ENCODE measurements at regions not wholly inside any gene's neighbourhood (a gene's known extent, or its start where the extent isn't known, plus 50 kb on each side); places are given as distances from the start of the nearest gene placed in this dataset.
"Not testable (repeated sequence)": the region's sequence is repeated elsewhere in the genome, so short reads cannot be mapped to it uniquely, and the experiment has no call there.

DNA sequence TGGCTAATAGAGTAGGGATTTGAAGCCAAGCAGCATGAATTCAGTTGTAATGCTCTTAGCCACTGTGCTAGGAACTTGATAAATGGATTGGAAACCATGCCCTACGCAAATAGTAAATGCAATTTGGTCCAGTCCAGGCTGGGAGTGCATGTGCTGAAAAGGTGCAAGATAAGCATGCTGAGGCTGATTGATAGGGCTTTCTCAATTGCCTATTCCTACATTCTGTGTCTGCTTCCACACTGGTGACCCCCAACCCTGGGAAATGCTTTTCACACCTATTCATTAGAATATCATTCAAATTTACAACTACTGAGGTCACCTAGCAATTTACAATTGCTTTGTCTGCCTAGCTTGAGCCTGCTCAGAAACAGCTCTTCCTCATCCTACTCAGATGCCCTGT lies 84.7 kb upstream of the SLC25A36 start:
- in situ Hi-C loops (cut with MboI; ENCODE audit: low pct_unique_long_range_greater_than_20kb, low sequenced_read_pairs), result no loop called here
- no peak for DNase-seq

DNA sequence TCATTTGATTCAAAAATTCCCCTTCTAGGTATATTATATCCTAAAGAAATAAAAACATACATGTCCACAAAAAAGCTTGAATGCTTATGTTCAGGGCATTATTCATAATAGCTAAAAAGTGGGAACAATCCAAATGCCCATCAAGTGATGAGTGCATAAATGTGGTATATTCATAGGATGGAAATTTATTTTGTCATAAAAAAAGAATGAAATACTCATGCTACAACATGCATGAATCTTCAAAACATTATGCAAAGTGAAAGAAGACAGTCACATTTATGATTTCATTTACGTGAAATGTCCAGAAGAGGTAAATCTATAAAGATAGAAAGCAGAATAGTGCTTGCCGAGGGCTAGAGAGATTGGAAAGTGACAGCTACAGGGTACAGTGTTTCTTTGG lies 83.6 kb upstream of the SLC25A36 start:
- no peak for DNase-seq
- in situ Hi-C loops (cut with MboI; ENCODE audit: low pct_unique_long_range_greater_than_20kb, low sequenced_read_pairs), result no loop called here

DNA sequence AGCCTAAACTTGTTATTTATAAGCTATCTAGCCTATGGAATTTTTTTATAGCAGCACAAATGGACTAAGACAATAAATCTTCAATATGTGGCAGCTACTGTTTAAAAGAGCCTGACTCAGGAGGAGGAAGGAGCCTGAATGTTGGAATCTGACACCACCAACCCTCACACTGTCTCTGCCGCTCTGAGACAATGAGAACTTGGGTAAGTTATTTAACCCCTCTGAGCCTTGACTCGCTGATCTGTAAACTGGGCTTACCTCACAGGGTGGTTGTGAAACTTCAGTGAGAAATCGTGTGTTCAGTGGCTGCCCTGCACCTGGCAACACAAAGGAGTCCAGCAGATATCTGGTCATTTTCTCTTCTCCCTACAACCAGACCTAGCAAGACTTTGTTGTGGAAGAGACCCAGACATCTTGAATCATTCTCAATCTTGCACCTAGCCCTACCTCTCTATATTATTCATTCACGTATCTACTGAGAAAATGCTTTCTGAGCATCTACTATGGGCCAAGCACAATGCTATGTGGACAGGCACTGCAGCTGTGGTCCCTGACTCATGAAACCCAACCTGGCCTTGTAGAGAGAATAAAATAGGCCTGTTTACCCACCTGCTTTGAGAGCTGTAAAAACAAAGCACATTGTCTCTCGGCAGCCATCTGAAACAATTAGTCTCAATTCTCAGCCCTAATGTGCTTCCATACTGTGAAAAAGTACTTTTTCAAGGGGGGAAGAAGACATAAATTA lies 81.9 kb upstream of the SLC25A36 start:
- in situ Hi-C loops (cut with MboI; ENCODE audit: low pct_unique_long_range_greater_than_20kb, low sequenced_read_pairs), result no loop called here
- no peak for DNase-seq

DNA sequence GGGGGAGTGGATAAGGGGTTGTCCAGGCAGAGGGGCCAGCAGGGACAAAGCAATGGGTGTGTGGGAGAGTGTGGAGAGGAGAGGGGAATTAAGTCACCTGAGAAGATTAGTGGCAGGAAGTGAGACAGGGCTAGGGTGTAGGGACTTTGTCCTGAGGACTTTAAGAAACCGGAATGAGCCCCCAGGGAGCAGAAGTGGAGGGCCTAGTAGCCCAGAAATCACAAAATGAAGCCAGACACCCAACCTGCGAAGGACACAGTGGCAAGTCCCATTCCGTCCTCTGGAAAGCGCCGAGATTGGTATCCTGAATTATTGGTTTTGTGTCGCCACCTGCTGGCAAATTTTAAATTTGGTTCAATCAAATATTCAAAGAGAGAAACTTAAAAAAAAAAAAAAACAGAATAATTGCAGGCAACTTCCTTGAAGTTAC lies 78.0 kb upstream of the SLC25A36 start:
- peak; percentile 76 for DNase-seq
- in situ Hi-C loops (cut with MboI; ENCODE audit: low pct_unique_long_range_greater_than_20kb, low sequenced_read_pairs), result no loop called here

DNA sequence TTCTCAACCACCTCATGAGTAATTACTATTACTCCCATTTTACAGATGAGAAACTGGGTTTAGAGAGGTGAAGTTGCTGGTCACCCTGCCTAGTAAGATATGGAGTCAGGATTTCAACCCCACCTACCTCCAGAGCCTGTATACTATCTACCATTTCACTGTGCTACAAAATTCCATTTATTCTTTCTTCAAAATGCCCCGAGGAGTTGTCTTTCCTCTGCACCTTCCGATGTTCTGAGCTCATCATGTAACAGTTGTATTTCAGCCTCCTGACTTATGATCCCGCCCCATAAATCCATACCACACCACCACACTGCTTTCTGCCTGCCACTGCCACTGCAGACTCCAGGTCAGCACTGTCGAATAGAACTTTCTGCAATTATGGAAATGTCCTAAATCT lies 71.3 kb upstream of the SLC25A36 start:
- DNase-seq, result no peak
- in situ Hi-C loops (cut with MboI; ENCODE audit: low pct_unique_long_range_greater_than_20kb, low sequenced_read_pairs), result no loop called here

DNA sequence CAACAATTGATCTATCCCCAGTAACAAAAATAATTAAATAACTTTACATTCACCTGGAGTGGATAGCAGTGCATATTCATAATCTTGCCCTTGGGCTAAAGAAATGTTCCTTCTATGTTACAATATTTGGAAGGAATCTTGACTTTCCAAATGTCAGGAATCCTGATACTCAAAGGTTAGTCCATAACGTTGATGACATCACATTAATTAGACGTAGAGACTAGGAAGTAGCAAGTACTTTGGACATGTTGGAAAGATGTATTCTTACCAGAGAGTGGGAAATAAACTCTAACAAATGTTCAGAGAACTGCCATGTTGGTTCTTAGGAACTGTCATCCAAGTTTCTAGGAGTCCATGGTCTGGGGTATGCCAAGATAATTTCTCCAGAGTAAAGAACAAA lies 70.6 kb upstream of the SLC25A36 start:
- in situ Hi-C loops (cut with MboI; ENCODE audit: low pct_unique_long_range_greater_than_20kb, low sequenced_read_pairs), result no loop called here

DNA sequence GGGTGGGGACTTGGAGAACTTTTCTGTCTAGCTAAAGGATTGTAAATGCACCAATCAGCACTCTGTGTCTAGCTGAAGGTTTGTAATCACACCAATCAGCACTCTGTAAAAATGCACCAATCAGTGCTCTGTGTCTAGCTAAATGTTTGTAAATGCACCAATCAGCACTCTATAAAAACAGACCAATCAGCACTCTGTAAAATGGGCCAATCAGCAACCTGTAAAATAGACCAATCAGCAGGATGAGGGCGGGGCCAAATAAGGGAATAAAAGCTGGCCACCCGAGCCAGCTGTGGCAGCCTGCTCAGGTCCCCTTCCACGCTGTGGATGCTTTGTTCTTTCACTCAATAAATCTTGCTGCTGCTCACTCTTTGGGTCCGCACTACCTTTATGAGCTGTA lies 69.5 kb upstream of the SLC25A36 start:
- DNase-seq; in situ Hi-C loops (cut with MboI; ENCODE audit: low pct_unique_long_range_greater_than_20kb, low sequenced_read_pairs): not testable (repeated sequence)

More for the DNA sequence above, 70.6 kb upstream of the SLC25A36 start:
- no peak for DNase-seq

DNA sequence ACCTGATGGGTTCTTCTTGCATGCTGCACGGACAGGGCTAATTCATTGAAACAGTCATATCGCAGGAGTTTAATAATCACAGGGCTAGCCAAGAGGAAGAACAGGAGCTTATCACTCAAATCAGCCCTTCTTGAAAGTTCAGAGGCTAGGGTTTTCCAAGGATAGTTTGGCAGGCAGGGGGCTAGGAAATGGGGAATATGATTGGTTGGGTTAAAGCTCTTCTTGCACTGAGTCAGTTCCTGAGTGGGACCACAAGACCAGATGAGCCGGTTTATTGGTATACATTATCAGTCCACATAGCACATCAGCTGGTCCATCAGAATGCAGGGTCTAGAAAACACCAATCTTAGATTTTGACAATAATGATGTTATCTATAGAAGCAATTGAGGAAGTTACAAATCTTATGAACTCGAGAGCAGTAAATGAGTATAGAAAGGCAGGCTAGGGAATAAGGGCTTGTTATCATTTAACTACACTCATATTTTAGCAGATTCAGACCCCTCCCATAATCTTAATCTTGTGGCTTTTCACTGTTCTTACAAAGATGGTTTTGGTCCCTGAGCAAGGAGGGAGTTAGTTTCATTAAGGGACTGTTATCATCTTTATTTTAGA lies 58.1 kb upstream of the SLC25A36 start:
- peak; percentile 4 for DNase-seq
- in situ Hi-C loops (cut with MboI; ENCODE audit: low pct_unique_long_range_greater_than_20kb, low sequenced_read_pairs), result no loop called here

DNA sequence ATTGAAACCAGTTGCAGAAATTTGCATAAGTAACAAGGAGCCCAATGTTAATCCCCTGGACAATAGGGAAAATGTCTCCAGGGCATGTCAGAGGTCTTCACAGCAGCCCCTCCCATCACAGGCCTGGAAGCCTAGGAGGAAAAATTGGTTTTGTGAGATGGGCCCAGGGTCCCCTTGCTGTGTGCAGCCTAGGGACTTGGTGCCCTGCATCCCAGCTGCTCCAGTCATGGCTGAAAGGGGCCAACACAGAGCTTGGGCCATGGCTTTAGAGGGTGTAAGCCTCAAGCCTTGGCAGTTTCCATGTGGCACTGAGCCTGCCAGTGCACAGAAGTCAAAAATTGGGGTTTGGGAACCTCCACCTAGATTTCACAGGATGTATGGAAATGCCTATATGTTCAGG lies 55.9 kb upstream of the SLC25A36 start:
- in situ Hi-C loops (cut with MboI; ENCODE audit: low pct_unique_long_range_greater_than_20kb, low sequenced_read_pairs); DNase-seq: not testable (repeated sequence)
